ENCODE measurements at regions not wholly inside any gene's neighbourhood (a gene's known extent, or its start where the extent isn't known, plus 50 kb on each side); places are given as distances from the start of the nearest gene placed in this dataset.
"Not testable (repeated sequence)": the region's sequence is repeated elsewhere in the genome, so short reads cannot be mapped to it uniquely, and the experiment has no call there.

DNA sequence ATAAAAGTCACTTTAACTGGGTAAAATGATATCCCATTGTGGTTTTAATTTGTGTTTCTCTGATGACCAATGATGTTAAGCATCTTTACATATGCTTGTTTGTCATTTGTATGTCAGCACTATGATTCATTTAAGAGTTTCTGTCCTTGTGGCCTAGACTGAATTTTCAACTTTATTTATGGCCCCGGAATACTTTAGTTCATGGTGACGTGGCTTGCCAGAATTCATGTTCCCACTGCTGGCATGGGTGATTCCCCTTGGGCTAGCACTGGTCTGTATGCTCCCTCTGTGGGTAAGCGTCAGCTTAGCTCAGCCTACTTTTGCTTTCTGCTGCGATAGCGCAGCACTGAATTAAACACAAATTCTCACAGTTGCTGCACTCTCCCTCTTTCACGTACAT is 436.3 kb upstream of the SGO1 start:
- no peak for DNase-seq

DNA sequence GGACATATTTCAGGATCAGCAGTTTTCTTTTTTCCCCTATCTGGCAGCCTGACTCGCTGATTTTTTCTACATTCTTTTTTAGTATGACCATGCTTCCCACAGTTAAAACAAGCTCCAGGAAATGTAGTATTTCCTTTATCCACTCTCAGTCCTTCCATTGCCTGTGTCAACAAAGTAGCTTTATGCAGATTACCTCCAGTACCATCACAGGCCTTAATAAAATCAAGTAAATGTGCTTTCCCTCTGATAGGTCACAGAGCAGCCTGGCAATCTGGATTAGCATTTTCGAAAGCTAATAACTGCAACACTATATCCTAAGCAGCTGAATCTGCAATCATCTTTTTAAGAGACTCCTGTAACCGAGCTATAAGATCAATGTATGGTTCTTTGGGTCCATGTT is 432.6 kb upstream of the SGO1 start:
- not testable (repeated sequence) for DNase-seq

DNA sequence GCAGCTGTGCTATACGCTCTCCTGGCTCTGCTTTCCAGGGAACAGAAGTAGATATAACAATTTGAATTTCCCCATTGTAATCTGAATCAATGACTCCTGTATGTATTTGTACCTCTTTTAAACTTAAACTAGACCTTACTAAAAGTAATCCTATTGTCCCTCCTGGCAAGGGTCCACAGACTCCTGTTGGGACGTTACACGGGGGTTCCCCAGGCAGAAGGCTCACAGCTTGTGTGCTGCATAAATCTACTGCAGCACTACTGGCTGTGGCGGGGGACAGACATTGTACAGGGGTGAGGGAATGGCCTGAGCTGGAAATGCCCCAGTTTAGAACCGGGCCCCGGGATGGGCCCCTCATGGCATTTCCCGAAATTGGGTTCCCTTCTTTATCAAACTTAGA is 432.2 kb upstream of the SGO1 start:
- not testable (repeated sequence) for DNase-seq

DNA sequence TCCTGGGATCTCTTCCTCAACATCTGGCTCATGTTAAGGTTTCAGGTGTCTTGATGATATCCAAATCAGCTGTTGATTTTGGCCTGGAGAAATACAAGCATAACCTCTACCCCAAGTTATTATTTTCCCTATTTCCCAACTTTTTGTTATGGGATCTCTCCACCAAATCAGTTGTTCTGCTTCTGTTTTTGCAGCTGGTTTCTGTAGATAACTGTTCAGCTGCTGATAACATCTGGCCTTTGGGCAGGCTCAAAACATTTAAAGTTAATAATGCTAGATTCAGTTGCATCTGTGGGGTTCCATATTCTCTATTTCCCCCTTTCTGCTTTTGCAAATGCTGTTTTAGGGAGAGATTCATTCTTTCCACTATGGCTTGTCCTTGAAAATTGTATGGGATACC is 430.0 kb upstream of the SGO1 start:
- not testable (repeated sequence) for DNase-seq

DNA sequence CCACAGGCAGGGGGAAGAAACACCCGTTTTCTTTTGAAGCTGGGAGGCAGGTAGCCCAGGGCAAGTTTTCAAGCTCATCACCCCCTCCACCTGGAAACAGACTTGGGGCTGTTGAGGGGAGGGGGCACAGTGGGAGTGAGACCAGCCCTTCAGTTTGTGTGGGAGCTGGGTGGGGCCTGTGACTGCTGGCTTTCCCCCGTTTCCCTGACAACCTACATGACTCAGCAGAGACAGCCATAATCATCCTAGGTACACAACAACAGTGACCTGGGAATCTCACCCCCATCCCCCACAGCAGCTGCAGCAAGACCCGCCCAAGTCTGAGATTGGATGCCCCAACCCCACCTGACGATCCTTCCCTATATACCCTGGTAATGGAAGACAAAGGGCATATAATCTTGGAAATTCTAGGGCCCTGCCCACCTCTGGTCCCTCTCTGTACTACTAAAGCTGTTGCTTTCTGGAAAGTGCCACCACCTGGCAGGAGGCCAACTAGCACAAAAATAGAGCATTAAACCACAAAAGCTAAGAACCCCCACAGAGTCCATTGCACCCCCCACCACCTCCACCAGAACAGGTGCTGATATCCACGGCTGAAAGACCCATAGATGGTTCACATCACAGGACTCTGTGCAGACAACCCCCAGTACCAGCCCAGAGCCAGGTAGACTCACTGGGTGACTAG is 422.2 kb upstream of the SGO1 start:
- no peak for DNase-seq

DNA sequence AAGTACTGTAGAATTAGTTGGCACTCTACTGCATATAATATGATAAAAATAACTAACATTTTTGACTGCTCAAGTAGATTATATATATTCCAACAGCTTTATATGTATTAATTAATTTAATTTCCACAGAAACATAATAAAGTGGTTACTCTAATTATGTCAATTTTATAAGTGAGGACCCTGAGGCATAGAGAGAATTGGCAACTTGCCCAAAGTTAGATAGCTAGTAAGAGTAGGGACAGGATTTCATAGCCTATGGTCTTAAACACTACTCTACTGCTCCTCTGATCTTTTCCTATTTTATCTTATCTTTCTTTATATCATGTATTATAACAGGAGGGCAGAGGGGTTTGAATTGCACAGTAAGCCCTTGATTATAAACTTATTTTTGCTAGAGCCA is 418.7 kb upstream of the SGO1 start:
- no peak for DNase-seq

DNA sequence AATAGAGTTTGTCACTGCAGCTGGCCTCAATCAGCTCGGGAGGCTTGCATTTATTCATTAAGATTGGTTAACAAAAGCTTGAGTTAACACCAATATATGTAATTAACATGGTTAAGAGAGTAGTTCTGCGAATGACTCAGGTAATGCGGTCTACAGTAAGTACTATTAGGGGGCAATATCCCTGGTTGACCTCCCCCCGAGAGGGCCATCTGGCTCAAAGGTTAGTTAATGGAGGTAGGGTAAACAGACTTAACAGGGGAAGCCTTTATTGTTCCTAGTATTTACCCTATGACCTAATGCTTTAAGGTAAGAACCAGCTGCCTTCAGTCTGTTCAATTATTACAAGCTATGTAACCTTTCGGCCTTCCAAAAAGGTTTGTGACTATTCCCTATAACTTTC is 403.3 kb upstream of the SGO1 start:
- no peak for DNase-seq

DNA sequence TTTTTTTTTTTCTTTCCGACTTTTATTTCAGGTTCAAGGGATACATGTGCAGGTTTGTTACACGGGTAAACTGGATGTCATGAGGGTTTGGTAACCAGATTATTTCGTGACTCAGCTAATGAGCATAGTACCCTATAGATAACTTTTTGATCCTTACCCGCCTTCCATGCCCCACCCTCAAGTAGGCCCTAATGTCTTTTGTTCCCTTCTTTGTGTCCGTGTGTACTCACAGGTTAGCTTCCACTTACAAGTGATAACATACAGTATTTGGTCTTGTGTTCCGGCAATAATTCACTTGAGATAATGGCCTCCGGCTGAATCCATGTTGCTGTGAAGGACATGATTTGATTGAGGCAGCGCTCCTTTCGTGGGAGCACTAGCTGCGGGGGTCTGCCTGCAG is 402.8 kb upstream of the SGO1 start:
- no peak for DNase-seq

DNA sequence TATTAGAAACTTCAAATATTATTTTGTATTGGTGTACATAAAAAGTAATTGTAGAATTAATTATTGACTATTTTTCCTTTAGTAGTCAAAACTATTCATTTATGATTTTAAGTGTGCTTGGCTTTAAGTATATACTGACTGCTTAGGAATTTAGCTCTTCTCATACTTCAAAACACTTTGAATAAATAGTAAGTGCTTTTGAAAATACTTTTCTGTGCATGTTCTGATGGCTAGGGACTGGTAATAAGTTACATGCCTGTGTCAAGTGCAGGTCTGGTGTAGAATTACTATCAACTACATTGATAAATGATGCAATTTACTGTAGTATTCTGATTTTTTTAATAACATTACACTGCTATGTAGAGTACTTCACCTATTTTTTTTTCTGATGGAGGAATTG is 397.6 kb upstream of the SGO1 start:
- DNase-seq = no peak

DNA sequence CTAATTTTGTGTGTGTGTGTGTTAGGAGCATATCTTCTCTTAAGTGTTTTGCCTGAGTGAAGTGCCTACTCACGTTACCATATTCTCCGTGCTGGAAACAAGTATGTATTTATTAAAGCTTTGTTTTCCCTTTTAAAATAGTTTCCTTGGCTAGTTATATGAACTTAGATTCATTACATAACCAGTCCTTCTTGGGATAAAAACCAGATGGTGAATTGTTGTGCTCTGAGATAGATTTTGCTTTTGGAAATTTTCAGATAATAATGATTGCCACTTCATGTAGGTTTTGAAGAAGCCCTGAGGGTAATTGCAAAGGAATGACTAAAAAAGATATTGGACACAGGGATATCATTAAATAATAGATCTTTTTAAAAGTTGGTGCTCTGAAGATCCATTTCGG is 390.2 kb upstream of the SGO1 start:
- no peak for DNase-seq

DNA sequence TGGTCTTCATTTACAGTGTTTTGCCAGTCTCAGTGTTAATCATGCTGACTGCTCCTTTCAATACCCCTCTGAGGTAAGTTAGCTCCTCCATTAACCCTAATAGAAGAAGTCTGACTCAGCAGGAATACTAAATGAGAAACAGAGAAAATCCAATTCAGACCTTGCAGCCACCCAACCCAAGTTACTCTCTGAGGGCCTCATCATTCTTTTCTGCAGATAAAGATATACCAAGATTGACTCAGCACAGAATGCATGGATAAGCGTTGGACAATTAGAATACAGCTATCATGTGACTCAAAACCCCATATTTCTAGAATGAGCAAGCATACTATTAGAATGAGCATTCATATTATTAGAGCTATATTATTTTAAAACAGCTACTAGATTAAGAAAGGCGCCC is 389.1 kb upstream of the SGO1 start:
- DNase-seq = no peak

DNA sequence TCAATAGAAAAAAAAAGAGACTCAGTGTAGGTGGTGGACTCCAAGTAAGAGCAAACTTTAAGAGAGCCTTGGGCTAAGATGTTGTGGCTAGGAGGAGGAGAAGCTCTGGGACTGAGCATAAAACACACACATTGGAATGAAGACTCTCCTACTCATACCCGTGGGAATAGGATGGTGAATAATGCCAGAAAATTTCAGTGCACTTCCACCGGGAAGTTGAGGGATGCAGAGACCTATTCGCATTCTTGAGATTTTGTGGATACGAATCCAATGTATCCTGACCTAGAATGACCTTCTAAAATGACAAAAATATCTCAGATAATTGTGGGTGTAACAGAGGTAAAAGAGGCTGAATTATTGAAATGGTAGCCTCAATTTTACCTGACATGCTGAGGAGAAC is 388.7 kb upstream of the SGO1 start:
- no peak for DNase-seq

DNA sequence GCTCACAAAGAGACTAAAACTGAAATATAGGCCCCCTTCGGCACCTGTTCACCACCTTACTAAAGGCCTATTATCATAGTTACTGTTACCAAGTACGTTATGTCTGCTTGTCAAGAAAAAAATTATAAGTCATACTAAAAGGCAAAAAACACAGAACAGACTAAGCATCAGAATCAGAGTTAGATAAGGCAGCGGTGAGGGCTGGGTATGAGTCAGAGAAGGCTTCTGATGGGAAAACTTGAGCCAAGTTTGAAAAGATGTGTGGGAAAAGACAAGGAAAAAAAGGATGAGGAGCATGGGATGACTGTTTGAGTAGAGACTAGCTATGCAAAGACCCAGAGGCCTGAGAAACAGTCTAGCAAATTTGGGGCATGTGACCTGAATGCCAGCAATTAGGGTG is 387.2 kb upstream of the SGO1 start:
- DNase-seq = no peak

DNA sequence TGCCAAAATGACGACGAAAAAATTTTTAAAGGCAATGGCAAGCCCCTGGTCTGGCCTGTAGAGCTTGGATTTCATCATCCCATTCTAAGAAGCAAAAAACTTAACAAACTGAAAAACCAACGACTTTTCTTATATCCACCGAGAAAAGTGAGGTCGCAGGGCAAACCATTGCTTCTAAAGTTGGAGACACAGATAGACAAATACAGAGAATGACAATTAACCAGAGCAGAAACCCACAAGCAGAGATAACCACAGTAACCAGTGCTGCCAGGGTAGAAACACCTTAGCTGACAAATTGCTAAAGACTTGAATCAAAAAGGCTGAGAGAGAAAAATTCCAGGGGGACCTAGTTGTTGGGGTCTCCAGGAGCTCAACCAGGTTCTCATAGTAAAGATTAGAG is 386.5 kb upstream of the SGO1 start:
- DNase-seq = no peak

DNA sequence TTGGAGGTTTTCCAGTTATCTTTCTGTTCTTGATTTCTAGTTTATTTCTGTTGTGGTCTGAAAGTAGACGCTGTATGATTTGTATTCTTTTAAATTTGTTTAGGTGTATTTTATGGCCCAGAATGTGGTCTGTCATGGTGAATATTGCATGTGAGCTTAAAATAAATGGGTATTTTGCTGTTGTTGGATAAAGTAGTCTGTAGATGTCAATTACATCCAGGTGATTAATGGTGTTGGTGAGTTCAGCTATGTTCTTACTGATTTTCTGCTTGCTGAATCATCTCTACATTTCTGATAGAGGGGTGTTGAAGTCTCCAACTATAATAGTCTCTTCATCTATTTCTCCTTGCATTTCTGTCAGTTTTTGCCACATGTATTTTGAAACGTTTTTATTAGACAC is 383.3 kb upstream of the SGO1 start:
- DNase-seq = no peak

DNA sequence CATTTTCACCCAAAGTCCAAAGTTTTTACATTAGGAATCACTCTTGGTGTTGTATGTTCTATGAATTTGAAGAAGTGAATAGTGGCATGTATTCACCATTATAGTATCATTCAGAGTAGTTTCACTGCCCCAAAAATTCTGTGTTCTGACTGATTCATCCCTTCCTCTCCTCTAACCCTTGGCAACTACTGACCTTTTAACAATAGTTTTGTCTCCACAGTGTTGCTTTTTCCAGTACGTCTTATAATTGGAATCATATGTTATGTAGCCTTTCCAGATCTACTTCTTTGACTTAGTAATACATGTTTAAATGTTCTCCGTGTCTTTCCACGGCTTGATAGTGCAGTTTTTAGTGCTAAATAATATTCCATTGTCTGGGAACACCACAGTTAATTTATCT is 379.0 kb upstream of the SGO1 start:
- DNase-seq = no peak

DNA sequence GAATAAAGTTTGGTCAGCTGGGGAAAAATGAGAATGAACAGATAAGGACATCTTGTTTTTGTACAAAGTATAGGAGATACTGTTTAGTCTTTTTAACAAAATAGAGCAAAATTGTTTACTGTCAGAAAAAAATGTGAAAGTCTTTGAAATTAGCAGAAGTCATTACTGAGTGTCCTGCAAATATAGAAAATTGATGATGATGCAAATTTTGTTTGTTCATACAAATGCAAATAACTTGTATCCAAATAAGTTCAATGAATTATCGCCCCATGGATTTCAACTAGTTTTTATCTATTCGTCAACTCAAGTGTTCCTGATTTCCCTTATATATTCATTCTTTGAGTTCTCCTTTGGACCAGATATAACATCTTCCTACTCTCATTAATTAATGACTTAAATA is 378.0 kb upstream of the SGO1 start:
- no peak for DNase-seq

DNA sequence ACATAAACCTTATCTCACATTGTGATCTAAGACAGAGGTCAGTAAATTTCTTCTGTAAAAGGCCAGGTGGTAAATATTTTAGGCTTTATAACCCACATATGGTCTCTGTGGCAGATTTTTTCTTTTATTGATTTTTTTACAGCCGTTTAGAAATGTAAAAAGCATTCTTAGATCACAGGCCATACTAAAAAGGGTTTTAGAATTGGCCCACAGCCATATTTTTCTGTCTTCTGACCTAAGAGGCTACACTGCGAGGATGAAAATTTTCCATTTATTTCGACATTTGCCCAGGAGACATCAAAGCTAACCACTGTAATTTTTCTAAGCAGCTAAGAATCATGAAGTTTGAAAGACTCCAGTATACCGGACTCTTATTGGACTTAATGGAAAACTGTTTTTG is 377.2 kb upstream of the SGO1 start:
- no peak for DNase-seq

DNA sequence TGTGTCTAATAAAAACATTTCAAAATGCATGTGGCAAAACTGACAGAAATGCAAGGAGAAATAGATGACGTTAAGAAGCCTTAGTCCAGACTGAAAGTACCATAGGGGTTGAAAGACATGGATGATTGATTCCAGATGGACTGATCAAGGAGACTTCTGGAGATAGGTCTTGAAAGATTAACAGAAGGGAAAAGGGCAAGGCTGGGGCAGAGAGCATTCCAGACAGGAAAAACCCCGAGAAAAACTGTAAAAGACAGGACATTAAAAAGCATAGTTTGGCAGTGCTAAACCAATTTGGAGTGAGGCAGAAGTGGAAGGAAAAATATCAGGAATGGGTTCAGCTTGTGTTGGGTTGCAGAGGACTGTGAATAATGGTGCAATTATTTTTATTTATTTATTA is 375.2 kb upstream of the SGO1 start:
- DNase-seq = no peak

DNA sequence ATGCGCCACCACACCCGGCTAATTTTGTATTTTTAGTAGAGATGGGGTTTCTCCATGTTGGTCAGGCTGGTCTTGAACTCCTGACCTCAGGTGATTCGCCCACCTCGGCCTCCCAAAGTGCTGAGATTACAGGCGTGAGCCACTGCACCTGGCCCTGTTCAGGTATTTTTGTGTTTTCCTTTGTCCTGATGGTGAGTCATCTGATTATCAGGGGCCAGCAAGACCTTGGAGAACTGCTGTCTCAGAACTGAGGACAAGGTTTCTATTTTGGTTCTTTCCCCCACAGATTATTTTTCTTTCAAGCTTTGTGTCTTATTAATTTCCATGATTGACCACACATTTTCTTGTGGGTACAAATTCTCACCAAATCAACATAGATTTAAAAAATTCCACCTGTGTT is 374.4 kb upstream of the SGO1 start:
- DNase-seq = not testable (repeated sequence)

DNA sequence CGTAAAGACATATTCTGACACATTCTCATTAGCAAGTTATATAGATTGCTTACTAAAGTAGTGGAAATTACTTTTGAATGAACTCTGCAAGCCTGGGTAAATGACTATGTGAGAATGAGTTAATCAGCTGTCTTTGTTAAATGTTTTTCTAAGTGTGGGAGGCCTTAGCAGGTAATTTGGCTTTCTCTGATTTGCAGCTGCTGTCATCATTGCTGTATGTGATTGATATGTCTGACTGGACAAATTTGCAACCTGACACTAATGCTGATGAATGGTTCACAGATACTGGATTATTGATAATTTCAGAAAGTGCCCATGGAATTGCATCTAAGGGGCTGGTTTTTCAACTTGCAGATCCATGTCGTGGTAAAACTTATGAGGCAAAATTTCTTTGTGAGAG is 372.2 kb upstream of the SGO1 start:
- no peak for DNase-seq

DNA sequence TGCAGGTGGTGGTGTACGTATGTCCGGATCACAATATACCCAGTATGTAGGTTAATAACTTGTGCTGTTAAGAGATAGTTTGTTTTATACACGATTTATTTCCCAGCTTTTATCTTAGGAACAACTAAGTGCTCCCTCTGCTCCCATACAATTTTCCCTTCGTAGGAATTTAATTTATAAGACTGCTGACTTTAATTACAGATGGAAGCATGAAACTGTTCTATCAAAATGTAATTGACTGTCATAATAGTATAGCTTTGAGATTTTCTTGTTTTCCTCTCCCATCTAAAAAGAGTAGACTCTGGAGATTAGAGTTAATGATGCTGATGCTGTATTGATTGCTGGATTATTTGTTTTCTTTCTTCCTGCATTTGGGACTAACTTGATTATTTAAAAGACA is 370.7 kb upstream of the SGO1 start:
- DNase-seq = no peak

DNA sequence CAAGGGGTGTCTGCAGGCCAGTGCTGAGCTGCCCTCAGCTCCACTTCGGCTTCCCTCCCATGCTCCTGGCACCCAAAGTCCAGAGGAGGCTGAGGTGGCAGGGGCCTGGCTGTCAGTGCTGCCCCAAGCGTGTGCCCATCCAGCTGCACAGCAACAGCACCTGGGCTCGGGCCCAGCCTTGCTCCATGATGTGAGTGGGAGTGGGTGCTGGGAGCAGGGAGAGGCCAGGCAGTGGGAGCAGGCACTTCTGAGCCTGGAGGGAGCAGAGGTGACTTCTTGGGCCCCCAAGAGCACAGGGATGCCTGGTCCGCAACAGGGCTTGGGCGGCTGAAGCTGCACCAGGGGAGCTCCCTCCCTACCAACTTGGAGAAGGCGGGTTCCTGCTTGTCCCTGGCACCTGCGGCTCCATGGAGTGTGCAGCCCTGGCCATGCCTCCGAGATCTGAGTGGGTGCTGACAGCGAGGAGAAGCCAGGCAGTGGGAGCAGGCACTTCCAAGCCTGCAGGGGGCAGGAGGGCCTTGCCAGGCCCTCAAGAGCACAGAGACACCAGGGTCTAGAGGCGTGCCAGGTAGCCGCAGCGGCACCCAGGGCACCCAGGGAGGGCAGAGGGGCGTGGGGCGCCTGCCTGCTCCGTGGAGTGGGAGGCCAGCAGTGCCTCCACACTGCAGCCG is 366.7 kb upstream of the SGO1 start:
- DNase-seq = no peak

Measured in skin of body (tissue), 1 donor.